ENCODE measurements at regions not wholly inside any gene's neighbourhood (a gene's known extent, or its start where the extent isn't known, plus 50 kb on each side); places are given as distances from the start of the nearest gene placed in this dataset.

DNA sequence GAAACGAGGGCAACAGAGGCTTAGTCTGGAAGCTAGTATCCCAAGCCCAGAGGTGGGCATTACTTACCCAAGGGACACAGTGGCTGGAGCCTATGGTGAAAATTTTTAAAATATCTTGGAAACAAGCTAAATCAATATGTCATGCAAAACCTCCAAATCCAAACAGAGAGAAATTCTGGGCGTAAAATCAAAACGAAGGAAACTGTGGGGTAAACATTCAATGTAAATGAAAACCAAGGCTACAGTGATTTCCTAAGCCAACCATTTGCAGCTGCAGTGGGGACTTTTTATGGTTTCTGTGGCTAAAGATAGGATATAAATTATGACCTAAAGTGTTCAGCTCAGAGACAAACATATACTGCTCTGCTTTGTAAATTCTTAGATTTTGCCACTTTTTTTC, 507.7 kb upstream of the DIAPH2 start:
- TF ChIP-seq, protein P1, sequence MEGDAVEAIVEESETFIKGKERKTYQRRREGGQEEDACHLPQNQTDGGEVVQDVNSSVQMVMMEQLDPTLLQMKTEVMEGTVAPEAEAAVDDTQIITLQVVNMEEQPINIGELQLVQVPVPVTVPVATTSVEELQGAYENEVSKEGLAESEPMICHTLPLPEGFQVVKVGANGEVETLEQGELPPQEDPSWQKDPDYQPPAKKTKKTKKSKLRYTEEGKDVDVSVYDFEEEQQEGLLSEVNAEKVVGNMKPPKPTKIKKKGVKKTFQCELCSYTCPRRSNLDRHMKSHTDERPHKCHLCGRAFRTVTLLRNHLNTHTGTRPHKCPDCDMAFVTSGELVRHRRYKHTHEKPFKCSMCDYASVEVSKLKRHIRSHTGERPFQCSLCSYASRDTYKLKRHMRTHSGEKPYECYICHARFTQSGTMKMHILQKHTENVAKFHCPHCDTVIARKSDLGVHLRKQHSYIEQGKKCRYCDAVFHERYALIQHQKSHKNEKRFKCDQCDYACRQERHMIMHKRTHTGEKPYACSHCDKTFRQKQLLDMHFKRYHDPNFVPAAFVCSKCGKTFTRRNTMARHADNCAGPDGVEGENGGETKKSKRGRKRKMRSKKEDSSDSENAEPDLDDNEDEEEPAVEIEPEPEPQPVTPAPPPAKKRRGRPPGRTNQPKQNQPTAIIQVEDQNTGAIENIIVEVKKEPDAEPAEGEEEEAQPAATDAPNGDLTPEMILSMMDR (IDR thresholded peaks at IDR 0.05) = no peak
- TF ChIP-seq POLR2A (IDR thresholded peaks at IDR 0.05) = no peak
- TF ChIP-seq POLR2AphosphoS5 (IDR thresholded peaks at IDR 0.05; ENCODE audit: insufficient read depth in 1 of 2, low read depth in 1 of 2) = no peak
